B cell (primary cell): ENCODE measurements at regions not wholly inside any gene's neighbourhood (a gene's known extent, or its start where the extent isn't known, plus 50 kb on each side); places are given as distances from the start of the nearest gene placed in this dataset.

ENCODE experiments used
- CTCF ChIP-seq: fragments of 200-600 bp; IDR thresholded peaks from one replicate; pipeline ENCODE4 v1.8.0; 2022; ENCODE audit warnings: antibody characterized with exemption, mild to moderate bottlenecking
- EZH2 ChIP-seq: IDR thresholded peaks from 2 replicates; pipeline ENCODE4 v1.6.1; 2012; ENCODE audit warnings: borderline replicate concordance, low read depth, mild to moderate bottlenecking, moderate library complexity, low read length; ENCODE audit not compliant: insufficient read depth, poor library complexity, severe bottlenecking

GRCh38 chr18:60755134-60755533 is 382.6 kb upstream of the MC4R start:
- TF ChIP-seq CTCF = no peak
- no peak for TF ChIP-seq EZH2
